GM10248 (cell line): ENCODE measurements at regions not wholly inside any gene's neighbourhood (a gene's known extent, or its start where the extent isn't known, plus 50 kb on each side); places are given as distances from the start of the nearest gene placed in this dataset.

ENCODE experiments used
- CTCF ChIA-PET: fragments of 300-600 bp; sonication (Branson Sonifier 250); formaldehyde crosslinking; extraction: SDS; loops from one replicate; lab custom pipeline; 2021; ENCODE audit warnings: antibody characterized with exemption; lab: Yijun Ruan, JAX
- POLR2A ChIA-PET: fragments of 350-650 bp; sonication (Branson Sonifier 250); formaldehyde crosslinking; extraction: SDS; loops from one replicate; lab custom pipeline; 2020; ENCODE audit warnings: antibody characterized with exemption; lab: Yijun Ruan, JAX
- DNase-seq: peaks from one replicate; pipeline ENCODE4 v3.0.0; 2012; ENCODE audit errors: extremely low spot score
- TF ChIP-seq, protein P1 (sequence below): IDR thresholded peaks from 2 replicates; pipeline ENCODE4 v1.5.1; 2012; ENCODE audit warnings: mild to moderate bottlenecking, low read depth; ENCODE audit errors: extremely low read depth, missing control alignments, control extremely low read depth

DNA sequence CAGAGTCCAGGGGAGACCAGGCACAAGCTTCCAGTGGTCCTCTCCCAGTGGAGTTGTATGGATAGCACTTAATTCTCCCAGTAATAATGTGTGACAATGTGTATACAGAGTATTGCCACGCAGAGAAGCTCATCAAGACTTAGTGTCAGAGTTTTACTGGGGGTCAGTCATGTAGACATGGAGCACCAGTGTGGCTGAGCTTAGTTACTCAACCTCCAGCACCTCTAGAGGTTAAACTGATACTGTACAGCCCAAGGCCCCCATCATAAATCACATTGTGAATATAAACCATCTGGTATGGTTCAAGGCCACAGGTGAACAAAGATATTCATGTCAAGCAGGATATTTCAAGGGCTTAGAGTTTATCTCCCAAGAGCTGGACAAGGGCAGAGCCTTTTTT is 378.1 kb upstream of the TMPO start:
- DNase-seq = no peak
- TF ChIP-seq, protein P1, sequence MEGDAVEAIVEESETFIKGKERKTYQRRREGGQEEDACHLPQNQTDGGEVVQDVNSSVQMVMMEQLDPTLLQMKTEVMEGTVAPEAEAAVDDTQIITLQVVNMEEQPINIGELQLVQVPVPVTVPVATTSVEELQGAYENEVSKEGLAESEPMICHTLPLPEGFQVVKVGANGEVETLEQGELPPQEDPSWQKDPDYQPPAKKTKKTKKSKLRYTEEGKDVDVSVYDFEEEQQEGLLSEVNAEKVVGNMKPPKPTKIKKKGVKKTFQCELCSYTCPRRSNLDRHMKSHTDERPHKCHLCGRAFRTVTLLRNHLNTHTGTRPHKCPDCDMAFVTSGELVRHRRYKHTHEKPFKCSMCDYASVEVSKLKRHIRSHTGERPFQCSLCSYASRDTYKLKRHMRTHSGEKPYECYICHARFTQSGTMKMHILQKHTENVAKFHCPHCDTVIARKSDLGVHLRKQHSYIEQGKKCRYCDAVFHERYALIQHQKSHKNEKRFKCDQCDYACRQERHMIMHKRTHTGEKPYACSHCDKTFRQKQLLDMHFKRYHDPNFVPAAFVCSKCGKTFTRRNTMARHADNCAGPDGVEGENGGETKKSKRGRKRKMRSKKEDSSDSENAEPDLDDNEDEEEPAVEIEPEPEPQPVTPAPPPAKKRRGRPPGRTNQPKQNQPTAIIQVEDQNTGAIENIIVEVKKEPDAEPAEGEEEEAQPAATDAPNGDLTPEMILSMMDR = no peak
- CTCF ChIA-PET = interaction anchor here (0.8 to 0.9 kb wide), 2 partner anchors 12 to 13 kb away, joined by 3 to 4 read pairs; no protein-coding TSS in a partner anchor
- POLR2A ChIA-PET = no interaction called here

DNA sequence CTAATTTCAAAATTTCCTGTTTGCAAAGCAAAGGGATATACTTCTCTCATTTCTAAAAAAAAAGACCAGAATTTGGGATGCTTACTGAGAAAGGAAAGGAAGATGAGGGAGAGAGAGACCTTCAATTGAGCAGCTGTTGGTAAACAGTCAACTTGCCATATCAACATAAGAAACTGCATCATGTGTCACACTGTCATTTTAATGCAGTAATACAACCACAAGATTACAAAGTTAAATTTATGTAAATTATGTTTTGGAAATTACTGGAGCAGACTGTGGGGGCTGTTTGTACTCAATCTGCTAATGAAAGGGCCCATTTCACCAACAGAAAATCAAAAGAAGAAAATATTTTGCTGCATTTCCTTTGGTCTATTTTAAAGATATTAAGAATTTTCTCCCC is 370.4 kb upstream of the TMPO start:
- DNase-seq = no peak

DNA sequence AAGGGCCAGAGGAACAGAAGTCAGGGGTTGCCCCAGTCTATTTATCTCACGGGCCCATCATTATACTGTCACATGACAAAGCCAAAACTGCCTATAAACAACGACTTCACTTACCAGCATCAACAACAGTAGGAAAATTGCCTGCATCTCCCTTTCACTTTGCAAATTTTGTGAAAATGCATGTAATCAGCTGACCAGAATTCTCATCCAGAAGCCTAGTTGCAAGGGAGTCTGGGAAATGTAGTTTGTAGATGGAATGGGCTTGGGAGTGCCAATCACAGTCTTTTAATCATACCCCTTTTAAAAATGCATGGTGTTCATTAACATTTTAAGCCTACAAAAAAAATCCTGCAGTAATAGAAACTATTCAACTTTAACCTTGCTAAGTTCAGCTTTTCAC is 369.3 kb upstream of the TMPO start:
- no peak for DNase-seq
- TF ChIP-seq, protein P1 = no peak
- ChIA-PET POLR2A (no interaction called here), CTCF (no interaction called here)

More for the DNA sequence above, 370.4 kb upstream of the TMPO start:
- ChIA-PET CTCF (interaction anchor here (1.1 kb wide), 1 partner anchor 11 kb away, joined by 3 read pairs; no protein-coding TSS in a partner anchor), POLR2A (no interaction called here)
- TF ChIP-seq, protein P1 = no peak

DNA sequence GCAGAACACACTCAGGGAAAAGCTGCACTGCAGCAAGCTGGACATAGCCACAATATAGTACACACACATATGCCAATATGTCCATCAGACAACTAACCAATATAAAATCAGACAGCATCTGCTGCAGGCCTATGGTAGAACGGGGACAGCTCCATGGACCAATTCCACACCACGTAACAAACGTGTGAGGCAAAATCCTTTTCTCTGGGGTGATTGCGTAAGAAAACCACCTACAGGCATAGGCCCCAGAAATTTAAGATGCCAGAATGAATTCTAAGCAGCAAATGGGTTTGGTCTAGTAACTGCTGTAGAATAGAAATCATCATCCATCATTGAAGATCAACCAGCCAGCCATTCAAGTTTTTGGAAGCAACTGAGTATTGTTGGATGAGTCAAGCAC is 368.9 kb upstream of the TMPO start:
- DNase-seq = no peak
- TF ChIP-seq, protein P1 = no peak
- ChIA-PET CTCF (no interaction called here), POLR2A (no interaction called here)

DNA sequence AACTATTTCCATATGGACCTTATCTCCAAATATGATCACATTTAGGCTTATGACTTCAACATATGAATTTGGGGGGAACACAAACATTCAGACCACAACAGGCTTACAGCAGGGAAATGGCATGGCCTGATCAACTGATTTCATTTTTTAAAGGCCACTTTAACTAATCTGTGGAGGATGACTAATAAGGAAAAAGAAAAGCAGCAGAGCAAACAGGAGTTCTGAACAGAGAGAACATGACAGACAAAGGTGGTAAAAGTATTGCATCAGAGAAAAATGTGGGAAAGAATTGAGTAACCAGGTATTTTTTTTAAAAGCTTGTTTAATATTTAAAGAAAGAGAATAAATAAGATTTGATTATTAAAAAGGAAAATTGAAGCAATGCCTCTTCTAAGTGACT is 366.1 kb upstream of the TMPO start:
- ChIA-PET POLR2A (no interaction called here), CTCF (interaction anchor here (1.3 kb wide), 1 partner anchor 12 kb away, joined by 4 read pairs; no protein-coding TSS in a partner anchor)

DNA sequence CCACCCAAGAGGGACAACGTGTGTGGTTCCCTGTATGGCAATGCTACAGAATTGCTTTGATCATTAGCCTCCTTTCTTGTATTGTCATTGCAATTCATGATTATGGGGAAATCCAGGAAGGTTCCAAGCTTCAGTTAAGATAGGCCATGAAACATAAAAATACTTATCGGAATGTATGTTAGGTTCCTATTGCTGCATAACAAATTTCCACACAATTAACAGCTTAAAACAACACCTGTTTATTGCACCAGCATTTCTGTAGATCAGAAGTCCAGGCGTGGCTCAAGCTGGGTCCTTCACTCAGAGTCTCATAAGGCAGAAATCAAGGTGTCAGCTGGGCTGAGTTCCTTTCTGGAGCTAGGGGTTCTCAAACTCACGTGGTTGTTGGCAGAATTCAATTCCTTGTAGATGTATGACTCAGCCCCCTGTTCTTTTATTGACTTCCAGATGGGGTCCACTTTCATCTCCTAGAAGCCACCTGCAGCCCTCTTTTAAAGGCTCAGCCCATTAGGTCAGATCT is 365.6 kb upstream of the TMPO start:
- TF ChIP-seq, protein P1 = no peak
- ChIA-PET CTCF (interaction anchor here (1.3 kb wide), 1 partner anchor 12 kb away, joined by 4 read pairs; no protein-coding TSS in a partner anchor), POLR2A (no interaction called here)
- DNase-seq = no peak

More for the DNA sequence above, 366.1 kb upstream of the TMPO start:
- TF ChIP-seq, protein P1 = no peak
- DNase-seq = no peak
